NCI-H460 (cell line): ENCODE measurements at regions not wholly inside any gene's neighbourhood (a gene's known extent, or its start where the extent isn't known, plus 50 kb on each side); places are given as distances from the start of the nearest gene placed in this dataset.
A peak's percentile ranks its signal among the peaks of the same experiment; 100 is the strongest.

Experiments used
- DNase-seq: peaks from one replicate; pipeline ENCODE4 v3.0.0-alpha.2; 2016; ENCODE audit warnings: low read depth; ENCODE audit errors: extremely low read depth

- no peak for DNase-seq
Measured at GRCh38 chr2:199707593-199708185, 143.3 kb downstream of the FTCDNL1 start.

GRCh38 chr2:199705538-199705937 is 145.5 kb downstream of the FTCDNL1 start:
- DNase-seq, result no peak

GRCh38 chr2:199704358-199705238 is 146.4 kb downstream of the FTCDNL1 start:
- peak; percentile 63 for DNase-seq

GRCh38 chr2:199703199-199703598 is 147.8 kb downstream of the FTCDNL1 start:
- no peak for DNase-seq

GRCh38 chr2:199697469-199697868 is 153.5 kb downstream of the FTCDNL1 start:
- no peak for DNase-seq

GRCh38 chr2:199696048-199696447 is 154.9 kb downstream of the FTCDNL1 start:
- no peak for DNase-seq

- DNase-seq, result no peak
Measured at GRCh38 chr2:199693861-199694260, 157.1 kb downstream of the FTCDNL1 start.

- no peak for DNase-seq
Measured at GRCh38 chr2:199692489-199692888, 158.5 kb downstream of the FTCDNL1 start.

GRCh38 chr2:199690225-199690624 is 160.8 kb downstream of the FTCDNL1 start:
- DNase-seq, result no peak

GRCh38 chr2:199685669-199686068 is 165.3 kb downstream of the FTCDNL1 start:
- DNase-seq, result no peak

GRCh38 chr2:199684832-199685231 is 166.2 kb downstream of the FTCDNL1 start:
- no peak for DNase-seq

- no peak for DNase-seq
Measured at GRCh38 chr2:199684168-199684567, 166.8 kb downstream of the FTCDNL1 start.

GRCh38 chr2:199682001-199682400 is 169.0 kb downstream of the FTCDNL1 start:
- no peak for DNase-seq

- DNase-seq, result no peak
Measured at GRCh38 chr2:199680482-199680881, 170.5 kb downstream of the FTCDNL1 start.

GRCh38 chr2:199679883-199680282 is 171.1 kb downstream of the FTCDNL1 start:
- DNase-seq, result no peak

GRCh38 chr2:199677881-199678280 is 173.1 kb downstream of the FTCDNL1 start:
- DNase-seq, result no peak

GRCh38 chr2:199668645-199669044 is 182.3 kb downstream of the FTCDNL1 start:
- no peak for DNase-seq

GRCh38 chr2:199663157-199663556 is 187.8 kb downstream of the FTCDNL1 start:
- DNase-seq, result no peak

- DNase-seq, result no peak
Measured at GRCh38 chr2:199662255-199662654, 188.7 kb downstream of the FTCDNL1 start.

GRCh38 chr2:199660167-199660566 is 190.8 kb downstream of the FTCDNL1 start:
- DNase-seq, result no peak

GRCh38 chr2:199659207-199659606 is 191.8 kb downstream of the FTCDNL1 start:
- peak; percentile 28 for DNase-seq

GRCh38 chr2:199646439-199646838 is 188.7 kb upstream of the SATB2 start:
- DNase-seq, result no peak
